GM18909 (cell line): ENCODE measurements at regions not wholly inside any gene's neighbourhood (a gene's known extent, or its start where the extent isn't known, plus 50 kb on each side); places are given as distances from the start of the nearest gene placed in this dataset.

ENCODE experiments used
- ATAC-seq: cut with Tn5 transposase; IDR thresholded peaks from one replicate; pipeline ENCODE4 v1.9.1; 2021; ENCODE audit warnings: mild to moderate bottlenecking; ENCODE audit not compliant: unreplicated experiment, poor library complexity

DNA sequence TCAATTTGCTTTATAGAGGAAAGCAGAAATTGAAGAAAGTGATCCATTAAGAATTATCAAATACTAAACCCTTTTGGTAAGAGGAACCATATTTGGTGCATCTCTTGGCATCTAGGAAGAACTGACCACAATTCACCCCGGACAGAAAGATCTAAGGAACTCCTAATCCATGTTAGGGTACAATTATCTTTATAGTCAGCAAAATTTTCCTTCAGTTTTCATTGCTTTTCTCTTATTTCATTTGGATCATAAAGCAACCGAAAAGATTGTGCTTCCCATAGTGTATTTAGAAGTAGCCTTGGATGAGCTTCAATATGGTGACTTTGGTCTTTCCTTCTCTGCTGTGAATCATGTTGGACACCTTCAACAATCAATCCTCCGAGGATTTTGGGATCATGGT lies 50.1 kb upstream of the IGFBP5 start:
- no peak for ATAC-seq
